PC-9 (cell line): ENCODE measurements at regions not wholly inside any gene's neighbourhood (a gene's known extent, or its start where the extent isn't known, plus 50 kb on each side); places are given as distances from the start of the nearest gene placed in this dataset.

Source experiments
- BruUV-seq: library from RNA; stranded (reverse); fragments of 400-500 nt; replicated peaks from 2 replicates; lab custom pipeline; 2021; lab: Mats Ljungman, UMichigan
- CTCF ChIA-PET: fragments of 300-600 bp; sonication (Branson Sonifier 250); formaldehyde crosslinking; loops from one replicate; lab custom pipeline; 2022; ENCODE audit warnings: antibody characterized with exemption; lab: Charles Lee
- POLR2A ChIA-PET: fragments of 300-600 bp; sonication (Branson Sonifier 250); formaldehyde crosslinking; loops from one replicate; lab custom pipeline; 2022; ENCODE audit warnings: antibody characterized with exemption; ENCODE audit not compliant: unreplicated experiment; lab: Charles Lee
- DNase-seq, 2 experiments: peaks; one replicate each; pipeline versions ENCODE4 v3.0.0 to v3.0.0-alpha.2; 2015 to 2022; ENCODE audit warnings: mixed read lengths in 1 of 2
- H2AFZ ChIP-seq: fragments of 200-600 bp; sonication (generic); 2 replicates; pipeline ENCODE4 v1.8.1; 2017; ENCODE audit warnings: antibody characterized with exemption
- H3F3A ChIP-seq: fragments of 200-600 bp; sonication (generic); 2 replicates; pipeline ENCODE4 v1.8.1; 2017; ENCODE audit warnings: antibody characterized with exemption, mild to moderate bottlenecking, low read depth; ENCODE audit not compliant: insufficient read depth
- H3K27ac ChIP-seq: fragments of 200-600 bp; sonication (generic); 2 replicates; pipeline ENCODE4 v1.6.1; 2016; ENCODE audit warnings: mixed run types
- H3K27me3 ChIP-seq: fragments of 200-600 bp; sonication (generic); 2 replicates; pipeline ENCODE4 v1.6.1; 2016; ENCODE audit warnings: low read depth, mixed run types; ENCODE audit not compliant: insufficient read depth
- H3K36me3 ChIP-seq: fragments of 200-600 bp; sonication (generic); 2 replicates; pipeline ENCODE4 v1.6.1; 2016; ENCODE audit warnings: low read depth, mixed run types
- H3K4me1 ChIP-seq: fragments of 200-600 bp; sonication (generic); replicated peaks from 2 replicates; pipeline ENCODE4 v1.6.1; 2016; ENCODE audit warnings: mixed run types; ENCODE audit not compliant: insufficient read depth
- H3K4me2 ChIP-seq: fragments of 200-600 bp; sonication (generic); 2 replicates; pipeline ENCODE4 v1.6.1; 2017; ENCODE audit warnings: mixed run types
- H3K4me3 ChIP-seq: fragments of 200-600 bp; sonication (generic); 2 replicates; pipeline ENCODE4 v1.6.1; 2016; ENCODE audit warnings: mixed run types
- H3K79me2 ChIP-seq: fragments of 200-600 bp; sonication (generic); 2 replicates; pipeline ENCODE4 v1.6.1; 2017; ENCODE audit warnings: low read depth, mixed run types
- H3K9me2 ChIP-seq: fragments of 200-600 bp; sonication (generic); 2 replicates; pipeline ENCODE4 v1.8.1; 2017; ENCODE audit warnings: mild to moderate bottlenecking; ENCODE audit not compliant: insufficient read depth
- H3K9me3 ChIP-seq: fragments of 200-600 bp; sonication (generic); 2 replicates; pipeline ENCODE4 v1.8.1; 2016; ENCODE audit warnings: low read depth; ENCODE audit not compliant: insufficient read depth
- H4K20me1 ChIP-seq: fragments of 200-600 bp; sonication (generic); 2 replicates; pipeline ENCODE4 v1.8.1; 2017; ENCODE audit not compliant: insufficient read depth
- CTCF ChIP-seq: fragments of 200-600 bp; sonication (generic); conservative IDR thresholded peaks from 2 replicates; pipeline ENCODE4 v1.6.1; 2017; ENCODE audit warnings: mixed run types, antibody characterized with exemption, mild to moderate bottlenecking, moderate library complexity
- EZH2 ChIP-seq: fragments of 200-600 bp; sonication (generic); IDR thresholded peaks from 2 replicates; pipeline ENCODE4 v1.8.0; 2017; ENCODE audit warnings: antibody characterized with exemption, low read depth
- intact Hi-C: fragments of 100-400 bp; cut with micrococcal nuclease; formaldehyde crosslinking; loops from one replicate; pipeline ENCODE4 v1.10.0; 2022; ENCODE audit not compliant: unreplicated experiment

- H3K27ac ChIP-seq: no peak overlapping the region
- TF ChIP-seq EZH2: no peak
- H3K9me2 ChIP-seq: no peaks in the 10 kb centered on the region
- no peaks in the 10 kb centered on the region for H3K27me3 ChIP-seq
- DNase-seq: peak in 1 of 2 experiments; percentile 52
- no peaks in the 10 kb centered on the region for H3K79me2 ChIP-seq
- no TSS peak for BruUV-seq
- H2AFZ ChIP-seq: no peak overlapping the region
- H3K4me3 ChIP-seq: no peak overlapping the region
- ChIA-PET POLR2A (interaction anchor here (0.6 kb wide), 1 partner anchor 304 kb away, joined by 3 read pairs; no protein-coding TSS in a partner anchor), CTCF (interaction anchor here (0.5 to 1.1 kb wide), 2 partner anchors 24 to 30 kb away, joined by 8 to 10 read pairs; no protein-coding TSS in a partner anchor)
- intact Hi-C loops: no loop called here
- H3K9me3 ChIP-seq: no peaks in the 10 kb centered on the region
- H4K20me1 ChIP-seq: no peaks in the 10 kb centered on the region
- no peaks in the 10 kb centered on the region for H3K36me3 ChIP-seq
- no peak overlapping the region for H3K4me2 ChIP-seq
- no peaks in the 10 kb centered on the region for H3F3A ChIP-seq
- H3K4me1 ChIP-seq: no peaks in the 10 kb centered on the region
Observed at GRCh38 chr15:63436872-63437375, 55.3 kb upstream of the CA12 start.

- H3K4me3 ChIP-seq: no peak overlapping the region
- no peaks in the 10 kb centered on the region for H3K79me2 ChIP-seq
- no peaks in the 10 kb centered on the region for H3K9me2 ChIP-seq
- TF ChIP-seq CTCF: no peak
- no peak for TF ChIP-seq EZH2
- no peak overlapping the region for H3K27ac ChIP-seq
- H3K4me2 ChIP-seq: no peak overlapping the region
- BruUV-seq: no TSS peak
- CTCF ChIA-PET: interaction anchor here (0.6 kb wide), 2 partner anchors 23 to 47 kb away, joined by 3 read pairs; no protein-coding TSS in a partner anchor
- no peak overlapping the region for H2AFZ ChIP-seq
- DNase-seq: no peak
- no peaks in the 10 kb centered on the region for H3K4me1 ChIP-seq
- H3K27me3 ChIP-seq: no peaks in the 10 kb centered on the region
- no peaks in the 10 kb centered on the region for H3K9me3 ChIP-seq
- H3F3A ChIP-seq: no peaks in the 10 kb centered on the region
- no peaks in the 10 kb centered on the region for H3K36me3 ChIP-seq
- intact Hi-C loops: no loop called here
- no peaks in the 10 kb centered on the region for H4K20me1 ChIP-seq
- POLR2A ChIA-PET: no interaction called here
Observed at GRCh38 chr15:63439536-63440264, 58.1 kb upstream of the CA12 start.

- H3K36me3 ChIP-seq: no peaks in the 10 kb centered on the region
- no peaks in the 10 kb centered on the region for H3K9me2 ChIP-seq
- POLR2A ChIA-PET: no interaction called here
- no TSS peak for BruUV-seq
- DNase-seq: no peak
- H3K27ac ChIP-seq: no peak overlapping the region
- H4K20me1 ChIP-seq: no peaks in the 10 kb centered on the region
- no peak overlapping the region for H3K4me2 ChIP-seq
- H2AFZ ChIP-seq: no peak overlapping the region
- TF ChIP-seq CTCF: no peak
- no peak for TF ChIP-seq EZH2
- H3K27me3 ChIP-seq: no peaks in the 10 kb centered on the region
- H3K4me3 ChIP-seq: no peak overlapping the region
- no peaks in the 10 kb centered on the region for H3K4me1 ChIP-seq
- H3K9me3 ChIP-seq: no peaks in the 10 kb centered on the region
- H3K79me2 ChIP-seq: no peaks in the 10 kb centered on the region
- intact Hi-C loops: no loop called here
- CTCF ChIA-PET: no interaction called here
- H3F3A ChIP-seq: no peaks in the 10 kb centered on the region
Observed at GRCh38 chr15:63440265-63440648, 58.6 kb upstream of the CA12 start.
